GM23338 (cell line): ENCODE measurements at regions not wholly inside any gene's neighbourhood (a gene's known extent, or its start where the extent isn't known, plus 50 kb on each side); places are given as distances from the start of the nearest gene placed in this dataset.

Experiments used
- CREB1 ChIP-seq: fragments of 250-450 bp; sonication (Bioruptor Pico); IDR thresholded peaks from 2 replicates; pipeline ENCODE4 v1.5.0; 2020; ENCODE audit warnings: low read depth, mild to moderate bottlenecking, moderate library complexity
- EZH2 ChIP-seq: fragments of 200-600 bp; sonication (generic); IDR thresholded peaks from one replicate; pipeline ENCODE4 v1.8.0; 2017; ENCODE audit warnings: antibody characterized with exemption, mild to moderate bottlenecking, low read depth; ENCODE audit not compliant: unreplicated experiment
- EZH2phosphoT487 ChIP-seq: fragments of 200-600 bp; sonication (generic); IDR thresholded peaks from one replicate; pipeline ENCODE4 v1.8.1; 2018; ENCODE audit warnings: antibody characterized with exemption; ENCODE audit not compliant: unreplicated experiment
- JUNB ChIP-seq: IDR thresholded peaks from one replicate; pipeline ENCODE4 v1.6.1; 2016; ENCODE audit warnings: antibody characterized with exemption; ENCODE audit not compliant: unreplicated experiment
- POLR2AphosphoS5 ChIP-seq: IDR thresholded peaks from 2 replicates; pipeline ENCODE4 v1.6.1; 2016; ENCODE audit warnings: antibody characterized with exemption, low read depth
- STAT1 ChIP-seq: IDR thresholded peaks from one replicate; pipeline ENCODE4 v1.6.1; 2016; ENCODE audit warnings: antibody characterized with exemption; ENCODE audit not compliant: unreplicated experiment
- ZNF114 ChIP-seq: fragments of 250-450 bp; sonication (Bioruptor Pico); IDR thresholded peaks from 2 replicates; pipeline ENCODE4 v1.5.0; 2020; ENCODE audit warnings: mild to moderate bottlenecking, moderate library complexity
- ZNF331 ChIP-seq: fragments of 250-450 bp; sonication (Bioruptor Pico); IDR thresholded peaks from 2 replicates; pipeline ENCODE4 v1.5.0; 2020; ENCODE audit warnings: low read depth, mild to moderate bottlenecking, moderate library complexity
- TF ChIP-seq, protein P1 (sequence below), 2 experiments: fragments of 200-600 bp in 1 of 2; sonication (generic) in 1 of 2; conservative IDR thresholded peaks; 2 replicates each; pipeline versions ENCODE4 v1.5.1 to v1.6.1; 2016 to 2017; ENCODE audit warnings: antibody characterized with exemption in 2 of 2, low read depth in 2 of 2, mild to moderate bottlenecking in 2 of 2, moderate library complexity in 1 of 2
- TF ChIP-seq, protein P2 (sequence below): IDR thresholded peaks from 2 replicates; pipeline ENCODE4 v1.6.1; 2016; ENCODE audit warnings: antibody characterized with exemption
- TF ChIP-seq, protein P3 (sequence below): IDR thresholded peaks from one replicate; pipeline ENCODE4 v1.6.1; 2018; ENCODE audit warnings: antibody characterized with exemption; ENCODE audit not compliant: unreplicated experiment

DNA sequence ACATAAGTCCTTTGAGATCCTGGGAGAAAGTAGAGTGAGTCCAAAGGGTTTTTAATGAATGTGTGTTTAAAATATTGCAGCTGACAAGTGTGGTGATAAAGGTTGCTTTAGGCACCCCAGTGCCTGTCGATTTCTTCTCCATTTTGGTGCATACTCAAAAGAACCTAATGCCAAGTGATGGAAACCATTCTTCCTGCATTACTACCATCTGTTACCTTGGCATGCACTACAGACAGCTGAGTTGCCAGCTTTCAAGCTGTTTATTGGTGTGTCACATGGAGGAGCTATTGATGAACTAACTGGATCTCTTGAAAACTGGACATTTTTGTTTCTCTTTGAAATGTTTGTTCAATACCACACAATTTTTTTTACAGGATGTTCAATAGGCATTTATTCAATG, 350.0 kb downstream of the AKAIN1 start:
- TF ChIP-seq, protein P1, sequence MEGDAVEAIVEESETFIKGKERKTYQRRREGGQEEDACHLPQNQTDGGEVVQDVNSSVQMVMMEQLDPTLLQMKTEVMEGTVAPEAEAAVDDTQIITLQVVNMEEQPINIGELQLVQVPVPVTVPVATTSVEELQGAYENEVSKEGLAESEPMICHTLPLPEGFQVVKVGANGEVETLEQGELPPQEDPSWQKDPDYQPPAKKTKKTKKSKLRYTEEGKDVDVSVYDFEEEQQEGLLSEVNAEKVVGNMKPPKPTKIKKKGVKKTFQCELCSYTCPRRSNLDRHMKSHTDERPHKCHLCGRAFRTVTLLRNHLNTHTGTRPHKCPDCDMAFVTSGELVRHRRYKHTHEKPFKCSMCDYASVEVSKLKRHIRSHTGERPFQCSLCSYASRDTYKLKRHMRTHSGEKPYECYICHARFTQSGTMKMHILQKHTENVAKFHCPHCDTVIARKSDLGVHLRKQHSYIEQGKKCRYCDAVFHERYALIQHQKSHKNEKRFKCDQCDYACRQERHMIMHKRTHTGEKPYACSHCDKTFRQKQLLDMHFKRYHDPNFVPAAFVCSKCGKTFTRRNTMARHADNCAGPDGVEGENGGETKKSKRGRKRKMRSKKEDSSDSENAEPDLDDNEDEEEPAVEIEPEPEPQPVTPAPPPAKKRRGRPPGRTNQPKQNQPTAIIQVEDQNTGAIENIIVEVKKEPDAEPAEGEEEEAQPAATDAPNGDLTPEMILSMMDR (conservative IDR thresholded peaks at IDR 0.05; ENCODE audit: low read depth in 2 of 2): no peak
- TF ChIP-seq POLR2AphosphoS5: no peak
- TF ChIP-seq, protein P2, sequence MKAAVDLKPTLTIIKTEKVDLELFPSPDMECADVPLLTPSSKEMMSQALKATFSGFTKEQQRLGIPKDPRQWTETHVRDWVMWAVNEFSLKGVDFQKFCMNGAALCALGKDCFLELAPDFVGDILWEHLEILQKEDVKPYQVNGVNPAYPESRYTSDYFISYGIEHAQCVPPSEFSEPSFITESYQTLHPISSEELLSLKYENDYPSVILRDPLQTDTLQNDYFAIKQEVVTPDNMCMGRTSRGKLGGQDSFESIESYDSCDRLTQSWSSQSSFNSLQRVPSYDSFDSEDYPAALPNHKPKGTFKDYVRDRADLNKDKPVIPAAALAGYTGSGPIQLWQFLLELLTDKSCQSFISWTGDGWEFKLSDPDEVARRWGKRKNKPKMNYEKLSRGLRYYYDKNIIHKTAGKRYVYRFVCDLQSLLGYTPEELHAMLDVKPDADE: no peak
- TF ChIP-seq STAT1: no peak
- TF ChIP-seq EZH2: no peak
- TF ChIP-seq EZH2phosphoT487: no peak
- no peak for TF ChIP-seq ZNF331 (CRISPR knock-in tag)
- TF ChIP-seq, protein P3, sequence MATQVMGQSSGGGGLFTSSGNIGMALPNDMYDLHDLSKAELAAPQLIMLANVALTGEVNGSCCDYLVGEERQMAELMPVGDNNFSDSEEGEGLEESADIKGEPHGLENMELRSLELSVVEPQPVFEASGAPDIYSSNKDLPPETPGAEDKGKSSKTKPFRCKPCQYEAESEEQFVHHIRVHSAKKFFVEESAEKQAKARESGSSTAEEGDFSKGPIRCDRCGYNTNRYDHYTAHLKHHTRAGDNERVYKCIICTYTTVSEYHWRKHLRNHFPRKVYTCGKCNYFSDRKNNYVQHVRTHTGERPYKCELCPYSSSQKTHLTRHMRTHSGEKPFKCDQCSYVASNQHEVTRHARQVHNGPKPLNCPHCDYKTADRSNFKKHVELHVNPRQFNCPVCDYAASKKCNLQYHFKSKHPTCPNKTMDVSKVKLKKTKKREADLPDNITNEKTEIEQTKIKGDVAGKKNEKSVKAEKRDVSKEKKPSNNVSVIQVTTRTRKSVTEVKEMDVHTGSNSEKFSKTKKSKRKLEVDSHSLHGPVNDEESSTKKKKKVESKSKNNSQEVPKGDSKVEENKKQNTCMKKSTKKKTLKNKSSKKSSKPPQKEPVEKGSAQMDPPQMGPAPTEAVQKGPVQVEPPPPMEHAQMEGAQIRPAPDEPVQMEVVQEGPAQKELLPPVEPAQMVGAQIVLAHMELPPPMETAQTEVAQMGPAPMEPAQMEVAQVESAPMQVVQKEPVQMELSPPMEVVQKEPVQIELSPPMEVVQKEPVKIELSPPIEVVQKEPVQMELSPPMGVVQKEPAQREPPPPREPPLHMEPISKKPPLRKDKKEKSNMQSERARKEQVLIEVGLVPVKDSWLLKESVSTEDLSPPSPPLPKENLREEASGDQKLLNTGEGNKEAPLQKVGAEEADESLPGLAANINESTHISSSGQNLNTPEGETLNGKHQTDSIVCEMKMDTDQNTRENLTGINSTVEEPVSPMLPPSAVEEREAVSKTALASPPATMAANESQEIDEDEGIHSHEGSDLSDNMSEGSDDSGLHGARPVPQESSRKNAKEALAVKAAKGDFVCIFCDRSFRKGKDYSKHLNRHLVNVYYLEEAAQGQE: no peak
- TF ChIP-seq CREB1 (CRISPR knock-in tag): no peak
- no peak for TF ChIP-seq JUNB
- no peak for TF ChIP-seq ZNF114 (CRISPR knock-in tag)
